Activated CD8-positive, alpha-beta memory T cell treated with anti-CD3 and anti-CD28 coated beads, Interleukin-2, amount 50 U/mL, for 48 hours (primary cell): ENCODE measurements at regions not wholly inside any gene's neighbourhood (a gene's known extent, or its start where the extent isn't known, plus 50 kb on each side); places are given as distances from the start of the nearest gene placed in this dataset.
"Not testable (repeated sequence)": the region's sequence is repeated elsewhere in the genome, so short reads cannot be mapped to it uniquely, and the experiment has no call there.

ENCODE experiments used
- DNase-seq: peaks from one replicate; pipeline ENCODE4 v3.0.0-alpha.2; 2020

DNA sequence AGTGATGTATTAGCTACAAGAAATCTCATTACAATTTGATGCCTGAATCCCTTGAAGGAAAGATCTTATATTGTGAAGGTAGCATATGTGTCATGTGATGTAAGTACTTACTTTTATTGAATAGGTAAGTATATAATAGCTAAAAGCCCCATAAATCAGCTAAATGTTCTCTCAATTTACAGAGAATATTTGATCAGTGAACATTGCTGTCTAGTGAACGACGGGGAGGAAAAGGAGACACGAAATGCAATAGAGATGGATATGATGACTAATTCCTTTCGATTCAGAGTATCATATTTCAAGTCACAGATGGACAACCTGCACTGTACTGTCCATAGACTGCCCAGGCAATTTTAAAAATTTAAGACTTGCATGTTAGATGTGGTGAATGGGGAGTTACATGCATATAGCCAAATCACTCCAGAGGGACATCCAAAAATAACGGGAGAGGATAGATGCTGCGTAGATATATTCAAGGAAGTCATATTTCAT, 462.1 kb upstream of the CDIN1 start:
- no peak for DNase-seq

DNA sequence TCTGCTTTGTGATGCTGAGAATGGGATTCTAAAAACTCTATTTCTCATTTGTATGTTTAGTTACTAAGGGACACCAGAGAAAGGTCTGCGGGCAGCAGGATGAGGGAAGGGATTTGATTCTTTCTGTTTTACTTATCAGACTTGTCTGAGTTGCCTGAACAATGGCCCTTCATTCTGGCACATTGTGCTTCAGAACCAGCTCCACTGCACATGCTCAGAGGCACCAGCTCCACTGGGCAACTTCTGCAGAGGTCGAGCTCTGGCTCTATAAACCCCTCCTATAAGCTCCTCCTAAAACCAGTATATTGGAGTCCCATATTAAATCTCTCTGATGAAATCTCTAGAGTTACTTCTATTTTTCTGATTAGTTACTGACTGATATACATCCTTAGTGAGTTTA, 453.2 kb upstream of the CDIN1 start:
- no peak for DNase-seq

DNA sequence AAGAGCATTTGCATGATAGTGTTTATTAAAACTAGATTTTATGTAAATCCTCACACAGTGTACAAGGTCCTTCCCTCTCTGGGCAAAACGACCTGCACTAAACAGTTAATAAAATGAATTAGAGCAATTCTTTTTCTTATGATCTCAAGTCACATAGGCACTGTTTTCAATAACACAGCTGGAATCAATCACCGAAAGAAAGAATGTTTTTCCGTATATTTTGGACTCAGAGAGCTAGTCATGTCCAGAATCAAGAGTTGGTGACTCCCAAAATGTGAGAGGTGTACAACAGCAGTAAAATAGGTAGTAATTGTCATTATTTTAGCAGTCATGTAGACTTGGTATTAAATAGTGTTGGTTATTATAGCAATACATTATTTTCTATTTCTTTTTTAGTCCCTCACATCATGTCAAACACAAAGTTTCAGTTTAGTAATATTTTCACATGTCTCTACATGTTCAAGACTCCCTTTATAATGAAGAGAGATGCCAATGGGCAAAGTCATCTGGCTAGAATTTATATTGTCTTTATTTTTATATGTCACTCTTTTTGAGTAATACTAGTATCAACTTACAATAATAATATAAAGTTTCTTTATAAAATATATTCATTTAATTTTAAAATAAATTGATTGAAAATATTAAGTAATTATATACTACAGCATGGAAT, 448.6 kb upstream of the CDIN1 start:
- no peak for DNase-seq

DNA sequence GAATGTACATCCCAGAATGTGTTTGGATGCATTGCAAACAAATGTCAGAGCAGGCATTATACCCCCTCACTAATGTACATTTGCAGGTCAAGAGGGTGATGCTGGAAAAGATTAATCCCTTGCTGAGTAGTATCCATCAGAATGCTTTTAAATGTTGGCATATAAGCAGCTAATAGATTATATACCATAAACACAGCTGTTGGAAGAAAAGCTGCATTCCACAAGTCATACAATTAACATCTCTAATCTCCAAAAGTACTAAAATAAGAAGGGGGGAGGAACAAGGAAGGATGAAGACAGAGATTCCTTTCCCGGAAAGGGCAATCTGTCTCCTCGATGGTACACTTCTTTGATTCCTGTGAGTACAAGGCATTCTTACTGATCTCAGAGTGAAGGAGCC, 445.7 kb upstream of the CDIN1 start:
- DNase-seq, result no peak

DNA sequence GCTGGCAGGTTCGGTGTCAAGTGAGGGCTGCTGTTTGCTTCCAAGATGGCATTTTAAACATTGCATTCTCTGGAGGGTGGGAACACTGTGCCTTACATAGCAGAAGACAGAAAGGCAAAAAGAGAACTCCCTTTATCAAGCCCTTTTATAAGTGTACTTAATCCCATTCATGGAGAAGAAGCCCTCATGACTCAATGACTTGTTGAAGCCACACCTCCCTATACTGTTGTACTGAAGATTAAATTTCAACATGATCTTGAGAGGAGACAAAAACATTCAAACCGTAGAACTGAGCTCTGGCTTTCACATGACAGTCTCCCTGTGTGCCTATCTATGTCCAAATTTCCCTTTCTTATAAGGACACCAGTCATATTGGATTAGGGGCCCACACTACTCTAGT, 443.4 kb upstream of the CDIN1 start:
- no peak for DNase-seq

DNA sequence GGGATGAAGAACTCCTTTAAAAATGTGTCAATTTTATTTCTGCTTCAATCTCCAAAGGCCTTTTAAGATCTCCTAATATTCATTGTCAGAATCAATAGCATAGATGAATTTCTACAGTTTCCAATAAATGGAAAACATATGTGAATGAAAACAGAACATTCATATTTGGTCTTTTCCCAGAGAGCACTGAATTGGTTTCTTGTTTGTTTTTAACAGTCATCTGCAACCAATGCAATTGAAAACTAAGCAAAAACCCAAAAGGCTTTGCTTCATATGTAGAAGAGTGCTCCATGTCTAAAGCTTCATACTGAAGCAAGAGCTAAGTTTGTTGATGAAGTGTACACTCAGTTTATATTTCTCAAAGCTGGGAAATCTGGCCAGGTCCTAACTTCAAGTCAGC, 426.5 kb upstream of the CDIN1 start:
- no peak for DNase-seq

DNA sequence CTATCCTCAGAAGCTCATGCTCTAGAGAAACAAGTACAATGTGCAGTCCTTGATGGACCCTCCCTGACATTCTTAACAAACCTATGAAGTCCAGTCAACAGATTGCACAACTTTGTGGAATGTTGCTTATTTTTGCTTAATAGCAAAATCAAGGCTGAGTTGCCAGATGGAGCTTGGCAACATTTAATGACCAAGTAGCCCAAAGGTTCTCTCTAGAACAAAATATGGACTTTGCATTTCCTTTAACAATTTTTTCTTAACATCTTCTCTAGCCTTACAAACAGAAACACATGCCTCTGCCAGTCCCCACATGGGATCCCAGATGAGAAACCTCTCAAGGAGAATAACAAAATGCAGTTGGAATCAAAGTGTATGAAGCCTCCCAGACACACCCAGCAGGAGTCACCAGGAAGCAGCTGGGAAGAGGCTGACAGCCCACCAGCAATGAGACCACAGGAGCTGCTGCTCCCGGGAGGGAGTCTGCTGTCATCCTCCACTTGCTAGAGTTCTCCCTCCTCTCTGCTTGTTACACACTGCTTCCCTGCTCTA, 422.5 kb upstream of the CDIN1 start:
- no peak for DNase-seq

DNA sequence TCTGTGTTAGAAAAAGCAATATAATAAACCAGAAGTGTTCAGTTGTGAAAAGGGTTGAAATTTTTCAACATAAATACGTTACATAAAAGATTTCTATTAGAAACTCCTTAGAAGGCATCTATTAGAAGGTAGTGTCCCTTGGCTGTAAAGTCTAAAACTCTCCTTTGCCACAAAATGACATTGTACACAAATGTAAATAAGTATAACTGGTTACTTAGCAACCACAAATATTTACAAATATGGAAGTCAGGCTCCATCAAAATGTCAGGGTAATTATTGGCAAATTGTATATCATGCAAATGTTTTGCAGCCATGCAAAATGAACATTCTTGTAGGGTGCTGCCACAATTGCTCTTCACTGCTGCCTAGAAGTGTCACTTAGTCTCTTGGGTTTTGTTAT, 419.1 kb upstream of the CDIN1 start:
- no peak for DNase-seq

DNA sequence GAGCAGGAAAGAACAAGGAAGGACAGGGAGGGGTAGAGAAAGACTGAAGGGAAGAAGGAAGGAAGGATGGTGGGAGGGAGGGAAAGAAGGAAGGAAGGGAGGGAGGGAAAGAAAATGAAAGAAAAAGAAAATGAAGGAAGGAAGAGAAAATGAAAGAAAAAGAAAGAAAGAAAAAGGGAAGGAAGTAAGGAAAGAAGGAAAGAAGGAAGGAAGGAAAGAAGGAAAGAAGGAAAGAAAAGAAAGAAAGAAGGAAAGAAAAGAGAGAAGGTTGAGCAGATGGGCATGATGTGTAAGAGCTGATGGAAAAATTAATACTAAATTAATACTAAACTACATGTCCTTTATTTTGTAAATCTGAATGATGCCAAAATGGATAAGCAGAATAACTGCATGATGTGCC, 418.3 kb upstream of the CDIN1 start:
- no peak for DNase-seq

DNA sequence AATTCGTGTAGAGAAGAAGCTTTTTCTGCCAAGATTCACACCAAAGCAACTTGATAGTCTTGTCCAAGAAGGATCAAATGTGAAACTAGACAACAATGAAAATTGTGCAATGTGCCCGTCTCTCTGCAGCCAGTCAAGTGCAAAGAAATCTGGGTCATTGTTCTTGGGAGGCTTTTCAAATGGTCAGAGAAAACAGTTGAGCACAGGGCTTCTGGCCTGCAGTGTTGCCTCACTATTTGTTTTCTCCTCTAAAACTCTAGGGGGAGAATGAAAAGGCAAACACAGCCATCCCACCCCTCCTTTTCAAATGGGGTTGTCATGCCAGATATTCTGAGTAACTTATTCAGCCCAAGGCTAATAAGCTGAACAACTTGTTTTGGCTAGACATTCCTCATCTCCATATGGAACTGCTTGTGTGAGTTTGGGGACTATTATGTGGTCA, 417.6 kb upstream of the CDIN1 start:
- no peak for DNase-seq

DNA sequence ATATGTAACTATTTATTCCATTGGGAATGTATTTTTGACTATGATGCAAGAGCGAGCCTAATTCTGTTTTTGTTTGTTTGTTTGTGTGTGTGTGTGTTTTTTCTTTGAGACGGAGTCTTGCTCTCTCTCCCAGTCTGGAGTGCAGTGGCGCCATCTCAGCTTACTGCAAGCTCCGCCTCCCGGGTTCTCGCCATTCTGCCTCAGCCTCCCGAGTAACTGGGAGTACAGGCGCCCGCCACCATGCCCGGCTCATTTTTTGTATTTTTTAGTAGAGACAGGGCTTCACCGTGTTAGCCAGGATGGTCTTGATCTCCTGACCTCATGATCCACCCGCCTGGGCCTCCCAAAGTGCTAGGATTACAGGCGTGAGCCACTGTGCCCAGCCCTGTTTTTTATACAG, 415.4 kb upstream of the CDIN1 start:
- not testable (repeated sequence) for DNase-seq

DNA sequence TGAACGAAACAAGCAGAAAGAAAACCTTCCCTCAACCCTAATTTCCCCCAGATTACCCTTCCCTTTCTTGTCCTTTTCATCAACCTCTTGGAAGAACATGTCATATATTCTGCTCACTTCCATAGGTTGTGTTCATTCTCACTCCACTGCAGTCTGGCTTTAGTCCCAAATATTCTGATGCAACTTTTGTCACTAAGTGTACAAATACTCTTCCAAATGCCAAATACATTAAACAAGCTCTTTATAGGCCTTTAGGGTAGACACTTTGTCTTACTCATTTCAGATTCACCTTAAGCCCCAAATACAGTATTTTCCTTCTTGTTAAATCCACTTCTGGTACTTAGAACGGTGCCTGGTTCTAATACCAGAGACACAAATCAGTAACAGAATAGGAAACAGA, 406.5 kb upstream of the CDIN1 start:
- DNase-seq, result no peak

DNA sequence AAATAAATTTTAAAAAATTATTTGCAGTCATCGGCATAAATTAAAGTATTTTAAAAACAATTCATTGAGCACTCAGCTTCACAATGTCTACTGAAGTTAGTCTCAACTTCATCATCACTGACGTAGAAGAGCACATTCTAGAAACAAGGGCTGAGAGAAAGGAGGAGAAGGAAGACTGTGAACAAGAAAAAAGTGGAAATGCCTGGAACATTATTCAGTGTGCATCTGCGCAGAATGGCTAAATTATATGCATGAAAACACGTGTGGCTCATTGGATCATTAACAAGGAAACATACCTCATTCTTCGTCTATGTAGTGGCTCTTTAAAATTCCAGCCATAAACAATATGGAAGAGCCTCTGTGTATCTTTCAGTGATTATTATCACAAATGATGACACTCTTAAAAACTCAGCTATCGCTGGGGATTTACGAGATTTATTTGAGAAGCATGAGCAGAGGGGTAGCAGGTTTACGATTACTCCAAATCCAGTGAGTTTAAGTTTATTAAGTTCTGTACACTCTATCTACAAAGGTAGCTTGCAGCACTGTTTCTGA, 404.2 kb upstream of the CDIN1 start:
- no peak for DNase-seq

DNA sequence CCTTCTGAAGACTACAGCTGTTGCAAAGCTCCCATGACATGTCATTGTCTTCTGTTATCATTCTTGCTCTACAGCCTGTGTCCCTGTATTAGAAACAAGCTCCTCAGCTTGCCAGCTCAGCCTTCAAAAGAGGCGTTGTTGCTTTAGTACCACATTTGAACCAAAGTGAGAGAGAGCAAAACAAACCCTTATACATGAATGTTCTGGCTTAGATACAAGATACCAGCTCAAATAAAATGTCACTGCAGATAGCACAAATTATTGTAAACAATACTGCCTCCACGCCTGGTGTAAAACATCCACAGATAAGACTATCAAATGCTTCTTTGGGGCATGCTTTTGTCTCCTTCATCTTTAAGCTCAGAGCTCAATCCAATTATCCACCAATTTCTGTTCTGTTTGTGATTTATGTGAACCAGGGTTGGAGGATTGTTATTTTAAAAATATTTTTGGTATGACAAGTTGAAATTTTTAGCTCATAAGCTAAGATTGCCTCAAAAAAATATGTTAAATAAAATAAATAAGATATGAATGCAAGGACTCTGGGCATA, 403.6 kb upstream of the CDIN1 start:
- no peak for DNase-seq

DNA sequence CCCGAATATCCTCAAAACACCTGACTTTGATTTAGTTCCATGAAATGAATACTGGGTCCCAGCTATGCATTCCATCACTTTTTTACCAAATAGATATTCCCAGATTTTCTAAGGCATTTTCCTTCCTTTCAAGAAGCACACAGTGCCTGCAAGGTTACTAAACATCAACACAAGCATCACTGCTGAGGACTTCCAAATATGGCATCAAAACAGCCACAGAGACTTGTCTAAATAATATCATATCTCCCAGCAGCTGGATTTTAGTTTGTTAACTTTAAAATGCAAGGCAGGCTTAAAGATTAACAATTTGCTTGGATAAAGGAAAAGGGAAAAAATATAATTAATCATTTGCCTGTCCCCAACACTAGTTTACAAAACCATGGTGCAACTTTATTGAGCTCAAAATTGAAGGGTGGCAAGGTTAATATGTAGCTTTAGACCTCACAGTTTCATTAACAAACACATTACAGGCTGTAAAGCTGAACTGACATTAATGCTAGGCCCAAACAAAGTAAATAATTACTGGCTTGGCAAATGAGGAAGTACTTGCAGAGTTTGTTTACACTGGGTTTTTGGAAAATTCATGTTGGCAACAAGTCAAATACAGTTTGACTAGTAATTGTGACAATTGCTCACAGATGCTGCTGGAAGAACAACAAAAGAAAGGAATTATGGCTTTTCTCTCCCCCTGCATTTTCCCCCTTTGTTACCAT, 401.7 kb upstream of the CDIN1 start:
- no peak for DNase-seq

DNA sequence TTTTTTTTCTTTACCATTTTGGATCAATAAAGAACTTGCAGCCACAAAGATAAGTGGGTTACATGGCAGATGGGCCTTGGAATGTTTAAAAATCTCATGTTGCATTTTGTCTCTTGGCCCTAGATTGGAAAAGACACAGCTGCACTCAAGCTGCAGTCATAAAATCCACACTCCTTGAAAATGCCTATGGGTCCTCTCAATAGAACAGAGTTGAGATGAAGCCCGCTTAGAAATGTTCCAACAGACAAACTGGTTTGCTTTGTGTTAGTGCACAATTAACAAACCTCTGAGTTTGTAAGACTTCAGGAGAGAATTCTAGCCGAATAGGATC, 401.2 kb upstream of the CDIN1 start:
- DNase-seq, result no peak

DNA sequence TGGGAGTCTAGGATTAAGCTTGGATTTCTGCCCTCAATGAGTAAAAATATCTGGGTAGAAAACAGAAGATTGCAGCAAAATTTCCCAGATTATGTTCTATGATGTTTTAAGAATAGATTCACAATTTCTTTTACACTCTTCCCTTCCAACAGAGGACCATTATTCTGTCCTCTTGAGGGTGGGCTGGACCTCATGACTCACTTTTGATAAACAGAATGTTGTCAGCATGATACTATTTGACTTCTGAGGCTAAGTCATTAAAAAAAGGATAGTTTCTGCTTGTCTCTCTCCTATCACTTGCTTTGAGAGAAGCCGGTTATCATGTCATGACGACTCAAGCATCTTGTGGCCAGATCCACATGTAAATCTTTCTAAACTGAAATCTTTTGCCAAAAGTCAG, 396.2 kb upstream of the CDIN1 start:
- no peak for DNase-seq

DNA sequence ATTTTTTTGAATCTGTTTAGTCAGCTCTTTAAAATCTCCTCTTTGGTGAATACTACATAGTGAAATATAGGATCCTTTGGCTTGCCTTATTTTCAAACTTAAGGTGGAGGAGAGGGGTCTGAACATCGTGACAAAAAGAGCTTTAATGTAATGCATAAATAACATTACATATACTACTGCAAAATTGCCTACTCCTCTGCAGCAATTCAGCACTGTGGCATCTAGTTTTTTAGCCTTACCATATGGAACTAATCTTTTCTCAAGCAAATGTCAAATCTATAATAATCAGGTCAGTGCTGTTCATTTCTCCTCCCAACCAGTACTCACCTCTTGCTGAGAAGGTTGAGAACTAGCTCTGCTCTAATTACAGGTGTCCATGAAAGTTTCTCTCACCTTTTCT, 394.0 kb upstream of the CDIN1 start:
- DNase-seq, result no peak

DNA sequence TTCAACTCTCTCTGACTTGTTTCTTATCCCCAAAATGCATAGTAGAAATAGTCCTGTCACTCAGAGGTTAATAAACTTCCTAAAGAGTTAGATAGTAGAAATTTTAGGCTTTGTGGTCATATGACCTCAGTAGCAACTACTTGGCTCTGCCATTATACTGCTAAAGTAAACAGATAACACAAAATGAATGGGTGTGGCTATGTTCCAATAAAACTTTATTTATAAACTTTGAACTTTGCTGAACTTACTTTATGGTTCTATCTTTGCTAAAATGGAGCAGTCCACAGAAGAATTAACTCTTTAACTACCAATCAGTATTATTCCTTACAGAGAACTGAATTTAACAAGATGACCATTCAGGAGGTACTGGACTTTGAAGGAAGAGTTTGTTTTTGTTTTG, 393.6 kb upstream of the CDIN1 start:
- DNase-seq, result no peak

DNA sequence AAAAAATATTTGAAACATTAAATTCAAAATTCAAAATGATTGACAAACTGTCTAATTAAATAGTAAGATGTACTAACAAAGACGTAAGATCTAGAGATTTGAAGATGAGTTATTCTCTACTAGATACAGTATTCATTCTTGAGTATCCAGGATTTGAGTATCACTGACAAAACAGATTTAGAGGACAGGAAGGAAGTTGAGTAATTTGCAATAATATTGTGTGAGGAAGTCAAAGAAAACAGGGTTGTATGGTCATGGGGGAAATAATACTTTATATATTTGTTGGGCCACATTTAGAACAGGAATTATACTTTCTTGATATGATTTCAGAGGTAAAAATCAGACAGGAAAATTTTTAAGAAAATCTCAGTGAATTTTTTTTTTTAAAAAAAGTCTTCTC, 393.1 kb upstream of the CDIN1 start:
- DNase-seq, result no peak

DNA sequence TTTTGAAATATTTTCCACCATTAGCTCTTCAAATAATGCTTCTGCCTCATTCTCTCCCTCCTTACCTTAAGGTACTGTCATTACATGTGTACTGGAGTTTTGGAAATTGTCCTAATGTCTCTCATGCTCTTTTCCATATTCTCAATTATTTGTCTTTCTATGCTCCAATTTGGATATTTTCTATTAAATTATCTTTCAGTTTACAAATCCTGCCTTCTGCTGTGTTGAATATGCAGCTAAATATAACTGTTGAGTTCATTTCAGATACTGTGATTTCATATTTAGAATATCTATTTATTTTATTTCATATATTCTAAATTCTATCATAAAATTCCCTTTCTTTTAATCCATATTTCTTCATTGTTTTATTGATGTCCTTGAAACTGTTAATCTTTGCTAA, 388.0 kb upstream of the CDIN1 start:
- DNase-seq, result no peak

DNA sequence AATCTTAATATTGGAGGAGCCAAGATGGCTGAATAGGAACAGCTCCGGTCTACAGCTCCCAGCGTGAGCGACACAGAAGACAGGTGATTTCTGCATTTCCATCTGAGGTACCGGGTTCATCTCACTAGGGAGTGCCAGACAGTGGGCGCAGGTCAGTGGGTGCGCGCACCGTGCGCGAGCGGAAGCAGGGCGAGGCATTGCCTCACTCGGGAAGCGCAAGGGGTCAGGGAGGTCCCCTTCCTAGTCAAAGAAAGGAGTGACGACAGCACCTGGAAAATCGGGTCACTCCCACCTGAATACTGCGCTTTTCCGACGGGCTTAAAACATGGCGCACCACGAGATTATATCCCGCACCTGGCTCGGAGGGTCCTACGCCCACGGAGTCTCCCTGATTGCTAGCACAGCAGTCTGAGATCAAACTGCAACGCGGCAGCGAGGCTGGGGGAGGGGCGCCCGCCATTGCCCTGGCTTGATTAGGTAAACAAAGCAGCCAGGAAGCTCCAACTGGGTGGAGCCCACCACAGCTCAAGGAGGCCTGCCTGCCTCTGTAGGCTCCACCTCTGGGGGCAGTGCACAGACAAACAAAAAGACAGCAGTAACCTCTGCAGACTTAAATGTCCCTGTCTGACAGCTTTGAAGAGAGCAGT, 383.9 kb upstream of the CDIN1 start:
- not testable (repeated sequence) for DNase-seq

DNA sequence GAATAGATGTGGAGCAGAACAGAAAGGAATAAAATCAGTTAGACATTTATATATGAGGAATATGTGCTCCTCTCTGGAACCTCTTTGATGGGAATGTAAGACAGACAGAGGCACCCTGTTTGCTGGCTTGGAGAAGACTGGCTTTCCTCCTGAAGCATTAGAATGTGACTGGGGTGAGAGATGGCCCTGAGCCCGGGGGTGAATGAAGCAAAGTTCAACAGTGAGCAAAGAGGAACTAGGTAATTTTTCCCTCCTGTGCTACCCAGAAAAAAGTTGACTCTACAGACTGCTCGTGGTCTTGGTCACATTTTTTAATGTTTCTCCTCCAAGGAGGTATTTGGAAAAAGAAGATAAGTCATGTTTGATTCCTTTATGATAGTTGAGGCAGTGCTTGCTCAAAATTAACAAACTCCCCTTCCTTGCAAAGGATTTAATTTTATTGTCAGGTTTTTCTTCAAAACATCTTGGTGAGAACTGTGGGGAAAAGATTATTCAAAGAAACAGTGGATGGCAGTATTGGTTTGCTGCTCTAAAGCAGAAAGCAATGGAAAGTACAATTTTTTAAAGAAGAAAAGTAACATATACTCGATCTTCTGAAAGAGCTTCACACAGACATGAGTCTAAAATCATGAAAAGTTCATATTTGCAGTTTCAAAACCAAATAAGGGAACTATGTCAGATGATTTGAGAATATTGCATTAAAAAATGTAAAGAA, 370.4 kb upstream of the CDIN1 start:
- DNase-seq, result no peak
